ENCODE measurements at regions not wholly inside any gene's neighbourhood (a gene's known extent, or its start where the extent isn't known, plus 50 kb on each side); places are given as distances from the start of the nearest gene placed in this dataset.

DNA sequence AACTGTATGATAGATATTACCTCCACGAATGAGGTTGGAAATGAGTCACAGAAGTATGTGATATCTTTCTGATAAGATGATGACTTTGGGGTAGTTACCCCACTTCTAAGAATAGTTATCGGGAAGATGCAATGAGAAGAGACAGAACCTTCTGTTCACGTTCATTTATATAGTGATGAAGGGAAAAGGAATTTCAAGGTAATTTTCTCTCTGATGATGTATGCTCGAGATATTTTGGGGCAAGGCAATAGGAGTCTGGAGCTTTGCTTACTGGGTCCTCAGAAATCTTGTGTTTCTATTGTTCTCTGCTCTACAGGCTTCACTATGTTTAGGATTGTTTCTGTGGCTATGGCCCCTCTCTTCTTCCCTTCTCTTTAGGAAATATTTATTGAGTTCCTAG lies 1389.6 kb downstream of the CDH8 start (continued):
- TF ChIP-seq CHD2 (IDR thresholded peaks at IDR 0.05; ENCODE audit: borderline replicate concordance, low read depth, low read length) (no peak), NRF1 (conservative IDR thresholded peaks at IDR 0.05; ENCODE audit: low read depth, low read length) (no peak), IRF4 (IDR thresholded peaks at IDR 0.05; ENCODE audit: low read depth, low read length) (no peak), POU2F2 (IDR thresholded peaks at IDR 0.05; ENCODE audit: borderline replicate concordance, low read depth, low read length) (no peak), TCF12 (IDR thresholded peaks at IDR 0.05; ENCODE audit: low read depth, low read length) (no peak)
- TF ChIP-seq, protein P1, sequence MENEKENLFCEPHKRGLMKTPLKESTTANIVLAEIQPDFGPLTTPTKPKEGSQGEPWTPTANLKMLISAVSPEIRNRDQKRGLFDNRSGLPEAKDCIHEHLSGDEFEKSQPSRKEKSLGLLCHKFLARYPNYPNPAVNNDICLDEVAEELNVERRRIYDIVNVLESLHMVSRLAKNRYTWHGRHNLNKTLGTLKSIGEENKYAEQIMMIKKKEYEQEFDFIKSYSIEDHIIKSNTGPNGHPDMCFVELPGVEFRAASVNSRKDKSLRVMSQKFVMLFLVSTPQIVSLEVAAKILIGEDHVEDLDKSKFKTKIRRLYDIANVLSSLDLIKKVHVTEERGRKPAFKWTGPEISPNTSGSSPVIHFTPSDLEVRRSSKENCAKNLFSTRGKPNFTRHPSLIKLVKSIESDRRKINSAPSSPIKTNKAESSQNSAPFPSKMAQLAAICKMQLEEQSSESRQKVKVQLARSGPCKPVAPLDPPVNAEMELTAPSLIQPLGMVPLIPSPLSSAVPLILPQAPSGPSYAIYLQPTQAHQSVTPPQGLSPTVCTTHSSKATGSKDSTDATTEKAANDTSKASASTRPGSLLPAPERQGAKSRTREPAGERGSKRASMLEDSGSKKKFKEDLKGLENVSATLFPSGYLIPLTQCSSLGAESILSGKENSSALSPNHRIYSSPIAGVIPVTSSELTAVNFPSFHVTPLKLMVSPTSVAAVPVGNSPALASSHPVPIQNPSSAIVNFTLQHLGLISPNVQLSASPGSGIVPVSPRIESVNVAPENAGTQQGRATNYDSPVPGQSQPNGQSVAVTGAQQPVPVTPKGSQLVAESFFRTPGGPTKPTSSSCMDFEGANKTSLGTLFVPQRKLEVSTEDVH (IDR thresholded peaks at IDR 0.05; ENCODE audit: low read depth, partially characterized antibody) = no peak

DNA sequence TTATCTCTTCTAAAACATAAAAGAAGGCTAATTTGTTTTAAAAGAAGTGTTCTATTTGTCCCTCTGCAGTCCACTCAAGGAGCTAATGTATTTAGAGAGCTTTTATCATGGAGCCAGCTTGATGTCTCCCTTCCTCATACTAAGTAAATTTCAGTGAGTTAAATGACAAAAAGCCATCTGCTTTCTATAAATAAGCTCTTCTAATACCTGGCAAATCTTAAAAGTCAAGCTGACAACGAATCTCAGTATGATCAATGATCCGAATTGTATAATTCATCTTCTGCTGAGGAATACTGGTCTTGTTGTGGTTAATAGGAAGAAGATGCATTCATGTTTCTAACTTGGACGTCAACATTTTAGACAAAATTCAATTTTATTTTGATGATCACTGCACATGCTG lies 1390.7 kb downstream of the CDH8 start:
- RAD21 ChIA-PET (ENCODE audit: unreplicated experiment) = no interaction called here
- no peak for ATAC-seq
- Histone ChIP-seq H3K4me3 (no peak overlapping the region), H3K79me2 (ENCODE audit: control insufficient read depth, insufficient read depth, low read length) (no peaks in the 10 kb centered on the region), H2AFZ (ENCODE audit: control insufficient read depth, low read depth, low read length) (no peak overlapping the region), H3K9me3 (replicated peaks; ENCODE audit: control insufficient read depth, insufficient read depth, low read length) (no peaks in the 10 kb centered on the region), H3K36me3 (ENCODE audit: control insufficient read depth in 2 of 2, insufficient read depth in 2 of 2, low read length in 1 of 2) (no peaks in the 10 kb centered on the region), H3K27ac (ENCODE audit: control insufficient read depth, insufficient read depth) (no peak overlapping the region), H3K9ac (ENCODE audit: control insufficient read depth, insufficient read depth, low read length) (no peak overlapping the region), H3K27me3 (replicated peaks in 1 of 2; ENCODE audit: control insufficient read depth in 2 of 2, insufficient read depth in 2 of 2, low read length in 1 of 2) (no peaks in the 10 kb centered on the region), H4K20me1 (ENCODE audit: control insufficient read depth, insufficient read depth) (no peaks in the 10 kb centered on the region), H3K4me1 (ENCODE audit: control insufficient read depth, insufficient read depth, low read length) (no peaks in the 10 kb centered on the region), H3K4me2 (ENCODE audit: control insufficient read depth, insufficient read depth) (no peak overlapping the region)
- CTCF ChIA-PET = no interaction called here
- SMC1A ChIA-PET (ENCODE audit: uncharacterized antibody, unreplicated experiment) = no interaction called here
- FAIRE-seq = no peak
- WGBS (ENCODE audit: insufficient coverage, insufficient replicate concordance, low lambda C conversion rate, missing lambda C conversion rate) = 12% methylated on average over 3 of the region's 3 CpGs
- BruUV-seq (replicated peaks) = no TSS peak
- intact Hi-C loops (cut with micrococcal nuclease; ENCODE audit: unreplicated experiment) (no loop called here), in situ Hi-C loops (cut with MboI) (no loop called here)
- no peak for DNase-seq (ENCODE audit: low read depth, low spot score)
- POLR2A ChIA-PET = no interaction called here
- TF ChIP-seq, protein P2, sequence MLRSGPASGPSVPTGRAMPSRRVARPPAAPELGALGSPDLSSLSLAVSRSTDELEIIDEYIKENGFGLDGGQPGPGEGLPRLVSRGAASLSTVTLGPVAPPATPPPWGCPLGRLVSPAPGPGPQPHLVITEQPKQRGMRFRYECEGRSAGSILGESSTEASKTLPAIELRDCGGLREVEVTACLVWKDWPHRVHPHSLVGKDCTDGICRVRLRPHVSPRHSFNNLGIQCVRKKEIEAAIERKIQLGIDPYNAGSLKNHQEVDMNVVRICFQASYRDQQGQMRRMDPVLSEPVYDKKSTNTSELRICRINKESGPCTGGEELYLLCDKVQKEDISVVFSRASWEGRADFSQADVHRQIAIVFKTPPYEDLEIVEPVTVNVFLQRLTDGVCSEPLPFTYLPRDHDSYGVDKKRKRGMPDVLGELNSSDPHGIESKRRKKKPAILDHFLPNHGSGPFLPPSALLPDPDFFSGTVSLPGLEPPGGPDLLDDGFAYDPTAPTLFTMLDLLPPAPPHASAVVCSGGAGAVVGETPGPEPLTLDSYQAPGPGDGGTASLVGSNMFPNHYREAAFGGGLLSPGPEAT (IDR thresholded peaks at IDR 0.05; ENCODE audit: low read depth) = no peak
- no peak for TF ChIP-seq JUNB (IDR thresholded peaks at IDR 0.05)
- no peak for TF ChIP-seq NFXL1 (IDR thresholded peaks at IDR 0.05; ENCODE audit: borderline replicate concordance)
- no peak for TF ChIP-seq ESRRA (IDR thresholded peaks at IDR 0.05; ENCODE audit: low read length)
- no peak for TF ChIP-seq RCOR1 (conservative IDR thresholded peaks at IDR 0.05; ENCODE audit: low read depth, low read length)
- TF ChIP-seq, protein P3, sequence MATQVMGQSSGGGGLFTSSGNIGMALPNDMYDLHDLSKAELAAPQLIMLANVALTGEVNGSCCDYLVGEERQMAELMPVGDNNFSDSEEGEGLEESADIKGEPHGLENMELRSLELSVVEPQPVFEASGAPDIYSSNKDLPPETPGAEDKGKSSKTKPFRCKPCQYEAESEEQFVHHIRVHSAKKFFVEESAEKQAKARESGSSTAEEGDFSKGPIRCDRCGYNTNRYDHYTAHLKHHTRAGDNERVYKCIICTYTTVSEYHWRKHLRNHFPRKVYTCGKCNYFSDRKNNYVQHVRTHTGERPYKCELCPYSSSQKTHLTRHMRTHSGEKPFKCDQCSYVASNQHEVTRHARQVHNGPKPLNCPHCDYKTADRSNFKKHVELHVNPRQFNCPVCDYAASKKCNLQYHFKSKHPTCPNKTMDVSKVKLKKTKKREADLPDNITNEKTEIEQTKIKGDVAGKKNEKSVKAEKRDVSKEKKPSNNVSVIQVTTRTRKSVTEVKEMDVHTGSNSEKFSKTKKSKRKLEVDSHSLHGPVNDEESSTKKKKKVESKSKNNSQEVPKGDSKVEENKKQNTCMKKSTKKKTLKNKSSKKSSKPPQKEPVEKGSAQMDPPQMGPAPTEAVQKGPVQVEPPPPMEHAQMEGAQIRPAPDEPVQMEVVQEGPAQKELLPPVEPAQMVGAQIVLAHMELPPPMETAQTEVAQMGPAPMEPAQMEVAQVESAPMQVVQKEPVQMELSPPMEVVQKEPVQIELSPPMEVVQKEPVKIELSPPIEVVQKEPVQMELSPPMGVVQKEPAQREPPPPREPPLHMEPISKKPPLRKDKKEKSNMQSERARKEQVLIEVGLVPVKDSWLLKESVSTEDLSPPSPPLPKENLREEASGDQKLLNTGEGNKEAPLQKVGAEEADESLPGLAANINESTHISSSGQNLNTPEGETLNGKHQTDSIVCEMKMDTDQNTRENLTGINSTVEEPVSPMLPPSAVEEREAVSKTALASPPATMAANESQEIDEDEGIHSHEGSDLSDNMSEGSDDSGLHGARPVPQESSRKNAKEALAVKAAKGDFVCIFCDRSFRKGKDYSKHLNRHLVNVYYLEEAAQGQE (IDR thresholded peaks at IDR 0.05; ENCODE audit: low read depth, low read length) = no peak
